ENCODE measurements at regions not wholly inside any gene's neighbourhood (a gene's known extent, or its start where the extent isn't known, plus 50 kb on each side); places are given as distances from the start of the nearest gene placed in this dataset.

DNA sequence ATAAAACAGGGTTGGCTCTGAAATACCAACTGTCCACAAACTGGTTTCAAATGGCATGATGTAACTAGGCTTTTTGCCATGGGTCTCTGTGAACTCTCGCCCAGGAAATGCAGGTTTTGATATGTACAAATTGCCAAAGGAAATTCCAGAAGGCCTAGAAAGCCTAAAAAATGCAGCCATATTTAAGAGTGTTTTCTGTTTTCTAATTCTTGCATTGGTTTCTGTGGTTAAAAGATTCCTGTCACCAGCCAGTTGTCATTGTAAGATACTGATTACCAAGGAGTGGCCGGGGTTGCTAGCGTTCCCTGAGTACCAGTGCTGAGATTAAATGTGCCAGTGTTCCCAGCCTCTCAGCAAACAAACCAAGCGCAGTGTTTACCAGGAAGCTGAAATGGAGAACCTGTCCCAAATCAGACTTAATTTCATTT is 53.9 kb upstream of the SORBS2 start:
- POLR2A ChIA-PET, result interaction anchor here (0.6 kb wide), 1 partner anchor 30 kb away, joined by 9 read pairs; no protein-coding TSS in a partner anchor

DNA sequence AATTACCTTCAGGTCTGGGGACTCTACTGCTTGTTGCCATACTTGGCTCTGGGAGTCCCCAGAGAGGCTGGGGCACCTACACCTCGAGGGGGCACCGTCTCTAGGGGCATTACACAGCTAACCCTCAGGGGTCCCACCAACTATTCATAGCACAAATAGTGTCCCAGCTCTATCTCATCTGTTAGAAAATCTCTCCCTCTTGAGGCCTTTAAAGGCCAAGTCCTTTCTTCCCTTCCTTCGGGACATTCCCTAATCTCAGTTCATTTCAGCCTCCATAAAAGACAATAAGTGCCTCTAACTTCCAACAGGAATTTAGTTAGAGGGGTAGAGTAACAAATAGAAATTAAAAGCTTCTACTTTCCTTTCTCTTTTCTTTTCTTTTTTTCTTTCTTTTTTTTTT is 55.8 kb upstream of the SORBS2 start:
- CTCF ChIA-PET, result interaction anchor here (0.5 to 1.5 kb wide), 4 partner anchors 19 to 336 kb away, joined by 3 to 9 read pairs (median 4); no protein-coding TSS in a partner anchor
- no peaks in the 10 kb centered on the region for H3K36me3 Mint-ChIP-seq
- no peaks in the 10 kb centered on the region for H3K9me3 Mint-ChIP-seq
- H3K27me3 Mint-ChIP-seq (ENCODE audit: low read depth), result no peaks in the 10 kb centered on the region
- TF ChIP-seq, protein P1, sequence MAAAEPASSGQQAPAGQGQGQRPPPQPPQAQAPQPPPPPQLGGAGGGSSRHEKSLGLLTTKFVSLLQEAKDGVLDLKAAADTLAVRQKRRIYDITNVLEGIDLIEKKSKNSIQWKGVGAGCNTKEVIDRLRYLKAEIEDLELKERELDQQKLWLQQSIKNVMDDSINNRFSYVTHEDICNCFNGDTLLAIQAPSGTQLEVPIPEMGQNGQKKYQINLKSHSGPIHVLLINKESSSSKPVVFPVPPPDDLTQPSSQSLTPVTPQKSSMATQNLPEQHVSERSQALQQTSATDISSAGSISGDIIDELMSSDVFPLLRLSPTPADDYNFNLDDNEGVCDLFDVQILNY (CRISPR knock-in tag; IDR thresholded peaks at IDR 0.05), result no peak
- no peak for TF ChIP-seq FOXJ3 (CRISPR knock-in tag; IDR thresholded peaks at IDR 0.05; ENCODE audit: borderline replicate concordance)
- no peak for TF ChIP-seq SMAD3 (CRISPR knock-in tag; IDR thresholded peaks at IDR 0.05; ENCODE audit: borderline replicate concordance)
- TF ChIP-seq, protein P2, sequence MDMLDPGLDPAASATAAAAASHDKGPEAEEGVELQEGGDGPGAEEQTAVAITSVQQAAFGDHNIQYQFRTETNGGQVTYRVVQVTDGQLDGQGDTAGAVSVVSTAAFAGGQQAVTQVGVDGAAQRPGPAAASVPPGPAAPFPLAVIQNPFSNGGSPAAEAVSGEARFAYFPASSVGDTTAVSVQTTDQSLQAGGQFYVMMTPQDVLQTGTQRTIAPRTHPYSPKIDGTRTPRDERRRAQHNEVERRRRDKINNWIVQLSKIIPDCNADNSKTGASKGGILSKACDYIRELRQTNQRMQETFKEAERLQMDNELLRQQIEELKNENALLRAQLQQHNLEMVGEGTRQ (CRISPR knock-in tag; IDR thresholded peaks at IDR 0.05), result no peak
- TF ChIP-seq NR2C2 (CRISPR knock-in tag; IDR thresholded peaks at IDR 0.05), result no peak
- TF ChIP-seq SOX15 (CRISPR knock-in tag; IDR thresholded peaks at IDR 0.05), result no peak
- no peak for TF ChIP-seq ELF4 (CRISPR knock-in tag; IDR thresholded peaks at IDR 0.05; ENCODE audit: low read depth)
- TF ChIP-seq, protein P3, sequence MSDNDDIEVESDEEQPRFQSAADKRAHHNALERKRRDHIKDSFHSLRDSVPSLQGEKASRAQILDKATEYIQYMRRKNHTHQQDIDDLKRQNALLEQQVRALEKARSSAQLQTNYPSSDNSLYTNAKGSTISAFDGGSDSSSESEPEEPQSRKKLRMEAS (CRISPR knock-in tag; IDR thresholded peaks at IDR 0.05), result no peak
- TF ChIP-seq, protein P4, sequence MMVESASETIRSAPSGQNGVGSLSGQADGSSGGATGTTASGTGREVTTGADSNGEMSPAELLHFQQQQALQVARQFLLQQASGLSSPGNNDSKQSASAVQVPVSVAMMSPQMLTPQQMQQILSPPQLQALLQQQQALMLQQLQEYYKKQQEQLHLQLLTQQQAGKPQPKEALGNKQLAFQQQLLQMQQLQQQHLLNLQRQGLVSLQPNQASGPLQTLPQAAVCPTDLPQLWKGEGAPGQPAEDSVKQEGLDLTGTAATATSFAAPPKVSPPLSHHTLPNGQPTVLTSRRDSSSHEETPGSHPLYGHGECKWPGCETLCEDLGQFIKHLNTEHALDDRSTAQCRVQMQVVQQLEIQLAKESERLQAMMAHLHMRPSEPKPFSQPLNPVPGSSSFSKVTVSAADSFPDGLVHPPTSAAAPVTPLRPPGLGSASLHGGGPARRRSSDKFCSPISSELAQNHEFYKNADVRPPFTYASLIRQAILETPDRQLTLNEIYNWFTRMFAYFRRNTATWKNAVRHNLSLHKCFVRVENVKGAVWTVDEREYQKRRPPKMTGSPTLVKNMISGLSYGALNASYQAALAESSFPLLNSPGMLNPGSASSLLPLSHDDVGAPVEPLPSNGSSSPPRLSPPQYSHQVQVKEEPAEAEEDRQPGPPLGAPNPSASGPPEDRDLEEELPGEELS (CRISPR knock-in tag; IDR thresholded peaks at IDR 0.05), result no peak
- no peak for TF ChIP-seq NFYB (CRISPR knock-in tag; conservative IDR thresholded peaks at IDR 0.05; ENCODE audit: low read depth)
- DNase-seq (ENCODE audit: low spot score) (no peak), ATAC-seq (peak; percentile 48)
- no peak overlapping the region for H3K27ac Mint-ChIP-seq
- no peak overlapping the region for H3K4me3 Mint-ChIP-seq
- POLR2A ChIA-PET, result no interaction called here
- peaks cover 44% of the 10 kb centered on the region for H3K4me1 Mint-ChIP-seq

More for the DNA sequence above, 53.9 kb upstream of the SORBS2 start:
- CTCF ChIA-PET, result no interaction called here
- peaks cover 41% of the 10 kb centered on the region for H3K4me1 Mint-ChIP-seq
- TF ChIP-seq RORB (CRISPR knock-in tag; IDR thresholded peaks at IDR 0.05) (no peak), SMAD3 (CRISPR knock-in tag; IDR thresholded peaks at IDR 0.05; ENCODE audit: borderline replicate concordance) (no peak), ZNF423 (CRISPR knock-in tag; IDR thresholded peaks at IDR 0.05) (no peak), TP53 (CRISPR knock-in tag; IDR thresholded peaks at IDR 0.05) (no peak), FOXJ3 (CRISPR knock-in tag; IDR thresholded peaks at IDR 0.05; ENCODE audit: borderline replicate concordance) (no peak)
- TF ChIP-seq, protein P5, sequence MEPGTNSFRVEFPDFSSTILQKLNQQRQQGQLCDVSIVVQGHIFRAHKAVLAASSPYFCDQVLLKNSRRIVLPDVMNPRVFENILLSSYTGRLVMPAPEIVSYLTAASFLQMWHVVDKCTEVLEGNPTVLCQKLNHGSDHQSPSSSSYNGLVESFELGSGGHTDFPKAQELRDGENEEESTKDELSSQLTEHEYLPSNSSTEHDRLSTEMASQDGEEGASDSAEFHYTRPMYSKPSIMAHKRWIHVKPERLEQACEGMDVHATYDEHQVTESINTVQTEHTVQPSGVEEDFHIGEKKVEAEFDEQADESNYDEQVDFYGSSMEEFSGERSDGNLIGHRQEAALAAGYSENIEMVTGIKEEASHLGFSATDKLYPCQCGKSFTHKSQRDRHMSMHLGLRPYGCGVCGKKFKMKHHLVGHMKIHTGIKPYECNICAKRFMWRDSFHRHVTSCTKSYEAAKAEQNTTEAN (CRISPR knock-in tag; IDR thresholded peaks at IDR 0.05), result no peak
- DNase-seq (ENCODE audit: low spot score) (no peak), ATAC-seq (no peak)
- H3K36me3 Mint-ChIP-seq, result no peaks in the 10 kb centered on the region
- H3K9me3 Mint-ChIP-seq, result peaks cover under 1% of the 10 kb centered on the region; the same call in 1 of the 2 replicates
- no peak overlapping the region for H3K4me3 Mint-ChIP-seq
- H3K27ac Mint-ChIP-seq, result no peak overlapping the region
- H3K27me3 Mint-ChIP-seq (ENCODE audit: low read depth), result no peaks in the 10 kb centered on the region

DNA sequence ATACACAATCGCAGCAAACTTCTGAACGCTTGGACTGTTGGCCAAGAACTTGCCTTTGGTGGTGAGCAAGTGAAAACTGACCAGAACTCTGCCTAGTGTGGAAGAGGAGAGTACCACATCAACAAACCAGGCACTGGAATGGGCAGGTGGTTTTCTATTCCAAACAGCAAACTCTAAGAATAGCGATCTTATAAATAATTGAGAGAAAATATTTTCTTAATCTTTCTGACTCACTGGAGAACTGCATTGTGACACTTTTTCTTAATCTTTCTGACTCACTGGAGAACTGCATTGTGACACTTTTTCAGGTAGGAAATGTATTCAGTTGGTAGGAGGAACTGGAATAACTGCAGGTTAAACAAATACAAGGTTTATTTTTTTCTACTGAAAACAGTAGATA is 57.0 kb upstream of the SORBS2 start:
- Mint-ChIP-seq H3K4me3 (no peak overlapping the region), H3K27me3 (ENCODE audit: low read depth) (no peaks in the 10 kb centered on the region), H3K36me3 (no peaks in the 10 kb centered on the region), H3K27ac (no peak overlapping the region), H3K9me3 (no peaks in the 10 kb centered on the region), H3K4me1 (peaks cover 48% of the 10 kb centered on the region)
- no peak for DNase-seq (ENCODE audit: low spot score)
- ChIA-PET CTCF (no interaction called here), POLR2A (no interaction called here)
- no peak for TF ChIP-seq MYBL2 (CRISPR knock-in tag; IDR thresholded peaks at IDR 0.05)
- no peak for TF ChIP-seq ZNF671 (CRISPR knock-in tag; IDR thresholded peaks at IDR 0.05)
- TF ChIP-seq NR1H2 (CRISPR knock-in tag; IDR thresholded peaks at IDR 0.05), result no peak
- TF ChIP-seq, protein P6, sequence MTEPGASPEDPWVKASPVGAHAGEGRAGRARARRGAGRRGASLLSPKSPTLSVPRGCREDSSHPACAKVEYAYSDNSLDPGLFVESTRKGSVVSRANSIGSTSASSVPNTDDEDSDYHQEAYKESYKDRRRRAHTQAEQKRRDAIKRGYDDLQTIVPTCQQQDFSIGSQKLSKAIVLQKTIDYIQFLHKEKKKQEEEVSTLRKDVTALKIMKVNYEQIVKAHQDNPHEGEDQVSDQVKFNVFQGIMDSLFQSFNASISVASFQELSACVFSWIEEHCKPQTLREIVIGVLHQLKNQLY (CRISPR knock-in tag; IDR thresholded peaks at IDR 0.05), result no peak
- TF ChIP-seq, protein P7, sequence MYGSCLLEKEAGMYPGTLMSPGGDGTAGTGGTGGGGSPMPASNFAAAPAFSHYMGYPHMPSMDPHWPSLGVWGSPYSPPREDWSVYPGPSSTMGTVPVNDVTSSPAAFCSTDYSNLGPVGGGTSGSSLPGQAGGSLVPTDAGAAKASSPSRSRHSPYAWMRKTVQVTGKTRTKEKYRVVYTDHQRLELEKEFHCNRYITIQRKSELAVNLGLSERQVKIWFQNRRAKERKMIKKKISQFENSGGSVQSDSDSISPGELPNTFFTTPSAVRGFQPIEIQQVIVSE (CRISPR knock-in tag; IDR thresholded peaks at IDR 0.05; ENCODE audit: borderline replicate concordance), result no peak
- ATAC-seq, result no peak
